Mesendoderm (in vitro differentiated cells): ENCODE measurements at regions not wholly inside any gene's neighbourhood (a gene's known extent, or its start where the extent isn't known, plus 50 kb on each side); places are given as distances from the start of the nearest gene placed in this dataset.

Source experiments
- DNase-seq: peaks from one replicate; pipeline ENCODE4 v3.0.0; 2013
- H2AK5ac ChIP-seq: 2 replicates; pipeline ENCODE4 v1.6.1; 2013; ENCODE audit warnings: low read length, inconsistent platforms
- H2BK120ac ChIP-seq: 2 replicates; pipeline ENCODE4 v1.6.1; 2013; ENCODE audit warnings: low read depth, mild to moderate bottlenecking, low read length, moderate library complexity, mixed read lengths
- H2BK15ac ChIP-seq: replicated peaks from 2 replicates; pipeline ENCODE4 v1.6.1; 2013; ENCODE audit warnings: low read depth, mild to moderate bottlenecking, moderate library complexity
- H2BK5ac ChIP-seq: 2 replicates; pipeline ENCODE4 v1.6.1; 2013; ENCODE audit warnings: low read length, inconsistent platforms
- H3K18ac ChIP-seq: 2 replicates; pipeline ENCODE4 v1.6.1; 2013; ENCODE audit warnings: mild to moderate bottlenecking, low read length, mixed read lengths
- H3K23ac ChIP-seq: one replicate; pipeline ENCODE4 v1.6.1; 2013; ENCODE audit warnings: low read length
- H3K27ac ChIP-seq: 2 replicates; pipeline ENCODE4 v1.5.1; 2013; ENCODE audit warnings: low read depth, mild to moderate bottlenecking, inconsistent platforms, low read length, moderate library complexity
- H3K27me3 ChIP-seq: 2 replicates; pipeline ENCODE4 v1.6.1; 2013; ENCODE audit warnings: low read length, control low read depth, mild to moderate bottlenecking, inconsistent platforms; ENCODE audit not compliant: insufficient read depth, poor library complexity
- H3K36me3 ChIP-seq: 2 replicates; pipeline ENCODE4 v1.6.1; 2013; ENCODE audit warnings: low read length, inconsistent platforms; ENCODE audit not compliant: control insufficient read depth, insufficient read depth
- H3K4ac ChIP-seq: one replicate; pipeline ENCODE4 v1.6.1; 2013; ENCODE audit warnings: low read depth, mild to moderate bottlenecking, low read length, moderate library complexity
- H3K4me1 ChIP-seq: 2 replicates; pipeline ENCODE4 v1.6.1; 2013; ENCODE audit warnings: low read depth, low read length, inconsistent platforms; ENCODE audit not compliant: control insufficient read depth
- H3K4me2 ChIP-seq: 2 replicates; pipeline ENCODE4 v1.6.1; 2013; ENCODE audit warnings: low read length
- H3K4me3 ChIP-seq: 2 replicates; pipeline ENCODE4 v1.5.1; 2013; ENCODE audit warnings: mild to moderate bottlenecking, low read length
- H3K56ac ChIP-seq: one replicate; pipeline ENCODE4 v1.6.1; 2013; ENCODE audit warnings: low read length
- H3K79me1 ChIP-seq: 2 replicates; pipeline ENCODE4 v1.6.1; 2013; ENCODE audit warnings: low read length, inconsistent platforms
- H3K79me2 ChIP-seq: 2 replicates; pipeline ENCODE4 v1.6.1; 2013; ENCODE audit warnings: mild to moderate bottlenecking, low read length; ENCODE audit not compliant: control insufficient read depth, insufficient read depth
- H3K9ac ChIP-seq: 2 replicates; pipeline ENCODE4 v1.6.1; 2013; ENCODE audit warnings: low read length, inconsistent platforms
- H4K5ac ChIP-seq: one replicate; pipeline ENCODE4 v1.6.1; 2013; ENCODE audit warnings: low read length
- H4K8ac ChIP-seq: one replicate; pipeline ENCODE4 v1.6.1; 2013; ENCODE audit warnings: low read depth, mild to moderate bottlenecking, control low read depth, low read length, moderate library complexity
- WGBS: extraction: QIAGEN DNeasy Blood & Tissue Kit; methylation state at CpG from one replicate; pipeline ENCODE4 v1.1.7; 2013; ENCODE audit warnings: low lambda C conversion rate, missing lambda C conversion rate; ENCODE audit not compliant: insufficient coverage; ENCODE audit errors: extremely low coverage; 5-methylcytosine and 5-hydroxymethylcytosine counted together

DNA sequence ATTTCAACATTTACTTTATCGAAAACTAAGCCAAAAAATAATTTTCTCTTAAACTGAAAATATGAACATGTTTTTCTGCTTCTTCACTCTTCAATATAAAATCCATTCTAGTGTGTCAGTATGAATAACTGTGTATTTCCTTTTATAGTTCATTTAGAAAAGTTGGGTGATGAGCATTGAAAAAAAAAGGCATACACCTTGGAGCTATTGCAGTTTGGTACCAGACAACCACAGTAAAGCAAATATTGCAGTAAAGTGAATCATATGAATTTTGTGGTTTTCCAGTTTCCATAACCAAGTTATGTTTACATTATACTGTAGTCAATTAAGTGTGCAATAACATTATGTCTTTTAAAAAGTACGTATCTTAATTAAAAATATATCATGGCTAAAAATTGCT, 195.0 kb upstream of the FOXG1 start:
- WGBS = no CpG with 5 or more reads among the region's 2 CpGs

DNA sequence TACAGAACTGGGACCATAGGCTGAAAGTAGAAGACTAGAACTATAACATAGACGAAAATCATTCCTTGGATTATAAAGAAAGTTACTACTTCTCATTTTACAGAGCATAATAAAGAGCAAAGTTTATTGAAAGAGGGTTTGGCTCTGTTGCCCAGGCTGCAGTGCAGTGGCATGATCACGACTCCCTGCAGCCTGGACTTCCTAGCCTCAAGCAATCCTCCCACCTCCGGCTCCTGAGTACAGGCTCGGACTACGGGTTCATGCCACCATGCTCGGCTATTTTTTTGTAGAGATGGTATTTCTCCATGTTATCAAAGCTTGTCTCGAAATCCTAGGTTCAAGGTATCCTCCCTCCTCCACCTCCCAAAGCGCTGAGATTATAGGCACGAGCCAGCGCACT, 190.1 kb upstream of the FOXG1 start:
- no peak overlapping the region for H3K56ac ChIP-seq
- no peak overlapping the region for H3K4me3 ChIP-seq
- no peaks in the 10 kb centered on the region for H3K4me1 ChIP-seq
- no peak overlapping the region for H3K4me2 ChIP-seq
- no peaks in the 10 kb centered on the region for H3K79me1 ChIP-seq
- no peak for DNase-seq
- no peak overlapping the region for H2BK15ac ChIP-seq
- H2BK120ac ChIP-seq = no peak overlapping the region
- no peak overlapping the region for H3K23ac ChIP-seq
- no peak overlapping the region for H4K5ac ChIP-seq
- H3K36me3 ChIP-seq = no peaks in the 10 kb centered on the region
- WGBS = no CpG with 5 or more reads among the region's 10 CpGs
- H3K4ac ChIP-seq = no peak overlapping the region
- no peaks in the 10 kb centered on the region for H3K27me3 ChIP-seq
- no peak overlapping the region for H3K27ac ChIP-seq
- no peak overlapping the region for H3K18ac ChIP-seq
- H3K9ac ChIP-seq = no peak overlapping the region
- H4K8ac ChIP-seq = no peak overlapping the region
- H2AK5ac ChIP-seq = no peak overlapping the region
- no peaks in the 10 kb centered on the region for H3K79me2 ChIP-seq
- H2BK5ac ChIP-seq = no peak overlapping the region

More for the DNA sequence above, 195.0 kb upstream of the FOXG1 start:
- no peaks in the 10 kb centered on the region for H3K79me1 ChIP-seq
- no peak overlapping the region for H3K4me3 ChIP-seq
- no peak overlapping the region for H3K23ac ChIP-seq
- no peaks in the 10 kb centered on the region for H3K79me2 ChIP-seq
- no peak overlapping the region for H2AK5ac ChIP-seq
- no peaks in the 10 kb centered on the region for H3K36me3 ChIP-seq
- no peak overlapping the region for H3K56ac ChIP-seq
- no peak overlapping the region for H3K18ac ChIP-seq
- H3K4ac ChIP-seq = no peak overlapping the region
- no peak overlapping the region for H3K4me2 ChIP-seq
- no peaks in the 10 kb centered on the region for H3K4me1 ChIP-seq
- no peak overlapping the region for H3K27ac ChIP-seq
- H2BK5ac ChIP-seq = no peak overlapping the region
- no peak overlapping the region for H3K9ac ChIP-seq
- H3K27me3 ChIP-seq = no peaks in the 10 kb centered on the region
- no peak overlapping the region for H2BK15ac ChIP-seq
- no peak for DNase-seq
- no peak overlapping the region for H4K5ac ChIP-seq
- no peak overlapping the region for H4K8ac ChIP-seq
- no peak overlapping the region for H2BK120ac ChIP-seq

DNA sequence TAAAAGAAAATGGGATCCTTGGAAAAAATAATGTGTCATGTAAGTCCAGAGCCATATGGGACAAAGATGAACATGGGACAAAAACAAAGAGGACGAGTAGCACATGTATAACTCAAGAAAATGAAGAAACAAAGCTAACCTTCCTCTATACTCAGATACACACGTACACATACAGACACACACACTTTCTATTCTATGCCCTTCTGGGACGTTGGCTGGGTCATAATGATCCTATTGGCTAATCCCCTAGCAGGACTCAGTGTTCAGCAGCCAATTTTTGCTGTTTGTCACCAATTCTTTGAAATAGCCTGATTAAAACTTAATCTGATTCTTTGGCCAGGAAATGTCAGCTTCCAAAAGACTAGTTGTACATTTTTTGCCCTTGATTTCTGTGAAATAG, 189.4 kb upstream of the FOXG1 start:
- H4K5ac ChIP-seq = no peak overlapping the region
- H2BK120ac ChIP-seq = no peak overlapping the region
- H3K27me3 ChIP-seq = no peaks in the 10 kb centered on the region
- H3K79me1 ChIP-seq = no peaks in the 10 kb centered on the region
- no peak overlapping the region for H3K4me3 ChIP-seq
- H2AK5ac ChIP-seq = no peak overlapping the region
- no peak overlapping the region for H3K27ac ChIP-seq
- no peak overlapping the region for H4K8ac ChIP-seq
- H3K9ac ChIP-seq = no peak overlapping the region
- H3K4ac ChIP-seq = no peak overlapping the region
- H3K56ac ChIP-seq = no peak overlapping the region
- no peak overlapping the region for H3K23ac ChIP-seq
- DNase-seq = no peak
- no peaks in the 10 kb centered on the region for H3K36me3 ChIP-seq
- H3K79me2 ChIP-seq = no peaks in the 10 kb centered on the region
- no peaks in the 10 kb centered on the region for H3K4me1 ChIP-seq
- H3K4me2 ChIP-seq = no peak overlapping the region
- H2BK15ac ChIP-seq = no peak overlapping the region
- H2BK5ac ChIP-seq = no peak overlapping the region
- no CpG with 5 or more reads among the region's 3 CpGs for WGBS
- H3K18ac ChIP-seq = no peak overlapping the region

DNA sequence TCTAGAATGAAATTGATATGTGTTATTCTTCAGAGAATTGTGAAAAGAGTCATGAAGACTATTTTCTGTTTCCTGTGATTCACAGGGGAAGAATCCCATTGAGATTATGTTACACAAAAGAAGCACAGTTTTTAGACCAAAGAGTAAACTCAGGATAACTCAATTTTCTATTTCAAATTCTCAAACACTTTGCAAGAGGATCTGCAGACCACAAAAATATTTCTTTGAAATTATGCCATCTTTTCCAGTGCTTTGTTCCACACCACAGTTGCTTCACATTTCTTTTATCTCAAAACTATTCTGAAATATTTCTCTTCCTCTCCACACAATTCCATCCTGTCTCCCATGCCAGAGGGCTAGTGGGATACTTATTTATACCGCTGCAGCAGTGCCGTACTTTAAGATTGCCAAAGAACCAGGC, 188.9 kb upstream of the FOXG1 start:
- Histone ChIP-seq H3K4me3 (no peak overlapping the region), H4K5ac (no peak overlapping the region), H3K79me2 (no peaks in the 10 kb centered on the region), H3K79me1 (no peaks in the 10 kb centered on the region), H3K56ac (no peak overlapping the region), H3K4ac (no peak overlapping the region), H3K23ac (no peak overlapping the region), H3K36me3 (no peaks in the 10 kb centered on the region), H3K4me2 (no peak overlapping the region), H3K9ac (no peak overlapping the region), H2AK5ac (no peak overlapping the region), H3K27ac (no peak overlapping the region), H2BK120ac (no peak overlapping the region), H3K4me1 (no peaks in the 10 kb centered on the region), H4K8ac (no peak overlapping the region), H3K27me3 (no peaks in the 10 kb centered on the region), H2BK15ac (no peak overlapping the region), H2BK5ac (no peak overlapping the region), H3K18ac (no peak overlapping the region)
- DNase-seq = no peak
- WGBS = no CpG with 5 or more reads among the region's 2 CpGs

DNA sequence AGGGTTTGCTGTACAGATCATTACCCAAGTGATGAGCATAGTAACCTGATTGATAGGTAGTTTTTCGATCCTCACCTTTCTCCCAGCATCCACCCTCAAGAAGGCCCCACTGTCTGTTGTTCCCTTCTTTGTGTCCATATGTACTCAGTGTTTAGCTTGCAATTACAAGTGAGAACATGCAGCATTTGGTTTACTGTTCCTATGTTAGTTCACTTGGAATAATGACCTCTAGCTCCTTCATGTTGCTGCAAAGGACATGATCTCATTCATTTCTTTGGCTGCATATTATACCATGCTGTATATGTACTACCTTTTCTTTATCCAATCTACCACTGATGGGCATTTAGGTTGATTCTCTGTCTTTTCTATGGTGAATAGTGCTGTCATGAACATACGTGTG, 181.6 kb upstream of the FOXG1 start:
- no peak overlapping the region for H4K8ac ChIP-seq
- WGBS = no CpG with 5 or more reads among the region's 2 CpGs
- no peaks in the 10 kb centered on the region for H3K79me1 ChIP-seq
- no peak overlapping the region for H2BK120ac ChIP-seq
- no peaks in the 10 kb centered on the region for H3K79me2 ChIP-seq
- no peak for DNase-seq
- H3K4me3 ChIP-seq = no peak overlapping the region
- H3K9ac ChIP-seq = no peak overlapping the region
- no peak overlapping the region for H3K18ac ChIP-seq
- no peaks in the 10 kb centered on the region for H3K36me3 ChIP-seq
- H2BK5ac ChIP-seq = no peak overlapping the region
- no peak overlapping the region for H3K56ac ChIP-seq
- H3K23ac ChIP-seq = no peak overlapping the region
- H3K4ac ChIP-seq = no peak overlapping the region
- H2AK5ac ChIP-seq = no peak overlapping the region
- H3K4me2 ChIP-seq = no peak overlapping the region
- no peak overlapping the region for H2BK15ac ChIP-seq
- H4K5ac ChIP-seq = no peak overlapping the region
- no peaks in the 10 kb centered on the region for H3K27me3 ChIP-seq
- H3K4me1 ChIP-seq = no peaks in the 10 kb centered on the region
- H3K27ac ChIP-seq = no peak overlapping the region

DNA sequence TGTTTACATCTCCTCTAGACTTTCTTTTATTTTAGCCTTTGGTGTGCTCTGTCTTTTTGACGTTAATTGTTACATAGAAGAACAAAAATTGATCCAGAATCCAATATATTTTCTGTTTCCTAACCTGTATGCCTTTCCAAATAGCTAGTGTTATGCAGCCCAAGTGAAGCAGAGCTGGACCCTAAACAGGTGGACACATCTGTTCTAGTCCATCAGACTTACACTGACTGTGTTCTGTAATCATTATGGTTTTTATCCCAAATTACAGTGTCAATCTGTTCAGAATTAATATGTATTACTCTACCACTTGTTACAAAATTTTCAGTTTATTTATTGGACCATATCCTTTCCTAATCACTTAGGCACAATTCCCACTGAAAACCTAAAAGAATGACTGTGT, 176.8 kb upstream of the FOXG1 start:
- no peak overlapping the region for H2BK15ac ChIP-seq
- H3K79me2 ChIP-seq = no peaks in the 10 kb centered on the region

More for the DNA sequence above, 176.8 kb upstream of the FOXG1 start:
- Histone ChIP-seq H4K8ac (no peak overlapping the region), H3K56ac (no peak overlapping the region), H3K9ac (no peak overlapping the region), H3K4ac (no peak overlapping the region), H3K79me1 (no peaks in the 10 kb centered on the region), H3K27me3 (no peaks in the 10 kb centered on the region), H3K4me3 (no peak overlapping the region), H3K4me2 (no peak overlapping the region), H3K27ac (no peak overlapping the region), H3K23ac (no peak overlapping the region), H2AK5ac (no peak overlapping the region), H3K36me3 (no peaks in the 10 kb centered on the region), H2BK5ac (no peak overlapping the region), H2BK120ac (no peak overlapping the region), H4K5ac (no peak overlapping the region), H3K4me1 (no peaks in the 10 kb centered on the region), H3K18ac (no peak overlapping the region)
- no CpG with 5 or more reads among the region's 1 CpG for WGBS
- DNase-seq = no peak
